HFFc6 (cell line): ENCODE measurements at regions not wholly inside any gene's neighbourhood (a gene's known extent, or its start where the extent isn't known, plus 50 kb on each side); places are given as distances from the start of the nearest gene placed in this dataset.
"Not testable (repeated sequence)": the region's sequence is repeated elsewhere in the genome, so short reads cannot be mapped to it uniquely, and the experiment has no call there.

ENCODE experiments used
- DNase-seq: peaks from one replicate; pipeline ENCODE4 v3.0.0-alpha.2; 2018
- H3K27ac Mint-ChIP-seq: 2 replicates; pipeline ENCODE4 v1.8.0; 2020; ENCODE audit warnings: mild to moderate bottlenecking, mixed read lengths
- H3K27me3 Mint-ChIP-seq: 2 replicates; pipeline ENCODE4 v1.8.0; 2021; ENCODE audit warnings: mild to moderate bottlenecking, moderate library complexity, mixed read lengths; ENCODE audit not compliant: insufficient read depth
- H3K36me3 Mint-ChIP-seq: 2 replicates; pipeline ENCODE4 v1.8.0; 2021; ENCODE audit warnings: low read depth, mixed read lengths
- H3K4me1 Mint-ChIP-seq: 2 replicates; pipeline ENCODE4 v1.8.0; 2020; ENCODE audit warnings: low read depth, mixed read lengths
- H3K4me3 Mint-ChIP-seq: 2 replicates; pipeline ENCODE4 v1.8.0; 2020; ENCODE audit warnings: mild to moderate bottlenecking, moderate library complexity, mixed read lengths
- H3K9me3 Mint-ChIP-seq: 2 replicates; pipeline ENCODE4 v1.8.0; 2020; ENCODE audit warnings: mild to moderate bottlenecking, mixed read lengths
- CTCF ChIP-seq: fragments of 200-600 bp; sonication (generic); IDR thresholded peaks from 2 replicates; pipeline ENCODE4 v1.5.0; 2021; ENCODE audit warnings: antibody characterized with exemption, mild to moderate bottlenecking

- Mint-ChIP-seq H3K4me1 (peaks cover 14% of the 10 kb centered on the region), H3K36me3 (no peaks in the 10 kb centered on the region), H3K9me3 (no peaks in the 10 kb centered on the region), H3K27me3 (no peaks in the 10 kb centered on the region), H3K27ac (no peak overlapping the region), H3K4me3 (no peak overlapping the region)
- no peak for TF ChIP-seq CTCF
- no peak for DNase-seq
These were observed 411.9 kb upstream of the CCDC54 start for GRCh38 chr3:106965307-106965706.

DNA sequence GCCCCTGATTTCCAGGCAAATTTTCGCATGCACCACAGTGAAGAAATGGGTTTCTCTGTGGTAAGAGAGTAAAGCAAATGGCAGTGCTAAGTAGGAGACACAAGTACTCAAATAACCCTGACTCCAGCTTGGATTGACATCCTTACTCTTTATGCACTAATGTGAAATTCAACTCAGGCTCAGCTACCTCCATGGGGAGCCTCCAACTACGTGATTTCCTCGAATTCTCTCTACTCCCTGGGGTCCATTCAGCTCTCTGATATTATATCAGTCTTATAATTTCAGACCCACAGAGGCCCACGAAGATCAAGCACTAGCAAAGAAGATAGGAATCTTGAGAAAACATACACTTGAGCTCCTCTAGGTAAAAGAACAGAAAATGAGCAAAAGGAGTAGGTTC is 407.6 kb upstream of the CCDC54 start:
- Mint-ChIP-seq H3K36me3 (no peaks in the 10 kb centered on the region), H3K9me3 (no peaks in the 10 kb centered on the region), H3K27ac (no peak overlapping the region)

GRCh38 chr3:106981392-106981791 is 395.8 kb upstream of the CCDC54 start:
- no peak for TF ChIP-seq CTCF
- no peak for DNase-seq
- Mint-ChIP-seq H3K9me3 (no peaks in the 10 kb centered on the region), H3K27ac (no peak overlapping the region), H3K36me3 (no peaks in the 10 kb centered on the region), H3K4me3 (no peak overlapping the region), H3K4me1 (peaks cover 8% of the 10 kb centered on the region; the same call in 1 of the 2 replicates), H3K27me3 (no peaks in the 10 kb centered on the region)

More for the DNA sequence above, 407.6 kb upstream of the CCDC54 start:
- Mint-ChIP-seq H3K27me3 (no peaks in the 10 kb centered on the region; the same call in 1 of the 2 replicates), H3K4me1 (peaks cover 18% of the 10 kb centered on the region), H3K4me3 (no peak overlapping the region)
- TF ChIP-seq CTCF = no peak
- DNase-seq = no peak

DNA sequence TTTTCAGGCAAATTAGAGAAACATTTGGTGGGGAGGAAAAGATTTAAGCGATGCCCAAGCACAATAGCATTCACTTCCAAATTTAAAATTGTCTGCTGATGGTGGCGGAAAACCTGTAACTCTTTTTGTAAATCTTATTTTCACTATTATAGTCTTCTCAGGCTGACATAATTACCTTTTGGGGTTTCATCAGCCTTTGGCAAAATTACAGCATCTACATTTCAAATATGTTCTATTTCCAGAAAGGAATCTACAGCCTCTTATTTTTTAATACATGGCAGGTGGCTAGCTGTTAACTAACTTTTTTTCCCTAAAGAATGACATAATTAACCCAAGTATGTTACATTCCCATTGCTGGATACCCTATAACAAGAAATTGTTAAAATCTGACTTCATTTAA is 391.5 kb upstream of the CCDC54 start:
- H3K4me1 Mint-ChIP-seq = peaks cover 8% of the 10 kb centered on the region; the same call in 1 of the 2 replicates
- H3K36me3 Mint-ChIP-seq = no peaks in the 10 kb centered on the region; the same call in 1 of the 2 replicates
- DNase-seq = no peak
- peaks cover 7% of the 10 kb centered on the region; the same call in 1 of the 2 replicates for H3K9me3 Mint-ChIP-seq
- no peak overlapping the region for H3K4me3 Mint-ChIP-seq
- no peaks in the 10 kb centered on the region for H3K27me3 Mint-ChIP-seq
- TF ChIP-seq CTCF = no peak
- H3K27ac Mint-ChIP-seq = no peak overlapping the region

- not testable (repeated sequence) for H3K27ac Mint-ChIP-seq, DNase-seq, H3K27me3 Mint-ChIP-seq, H3K4me3 Mint-ChIP-seq
- H3K4me1 Mint-ChIP-seq = peaks cover 51% of the 10 kb centered on the region
- H3K36me3 Mint-ChIP-seq = peaks cover 17% of the 10 kb centered on the region
- H3K9me3 Mint-ChIP-seq = peaks cover 10% of the 10 kb centered on the region
These were observed 378.2 kb upstream of the CCDC54 start for GRCh38 chr3:106998841-106999682.

DNA sequence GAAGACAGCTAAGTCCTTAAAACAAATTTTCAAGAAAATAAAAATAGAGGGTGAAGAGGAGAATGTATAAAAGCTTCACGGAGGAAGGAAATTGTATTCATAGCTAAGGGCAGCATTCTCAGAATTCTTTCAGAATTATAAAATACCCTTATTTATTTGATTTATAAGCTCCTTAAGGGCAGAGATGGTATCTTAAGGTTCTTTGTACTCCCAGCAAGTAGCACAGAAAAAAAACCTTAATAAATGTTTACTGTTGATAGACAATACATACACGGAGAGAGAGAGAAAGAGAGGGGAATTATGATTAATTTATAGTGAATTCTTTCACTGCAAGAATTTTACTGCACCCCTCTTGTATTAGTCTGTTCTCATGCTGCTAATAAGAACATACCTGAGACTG is 375.6 kb upstream of the CCDC54 start:
- peaks cover 17% of the 10 kb centered on the region for H3K36me3 Mint-ChIP-seq
- DNase-seq = peak; percentile 50
- H3K27me3 Mint-ChIP-seq = no peaks in the 10 kb centered on the region; the same call in 1 of the 2 replicates
- peak overlapping the region; percentile 51 for H3K4me3 Mint-ChIP-seq
- H3K4me1 Mint-ChIP-seq = peaks cover 37% of the 10 kb centered on the region
- no peak for TF ChIP-seq CTCF
- H3K9me3 Mint-ChIP-seq = peaks cover 10% of the 10 kb centered on the region
- peak overlapping the region; percentile 91 for H3K27ac Mint-ChIP-seq

DNA sequence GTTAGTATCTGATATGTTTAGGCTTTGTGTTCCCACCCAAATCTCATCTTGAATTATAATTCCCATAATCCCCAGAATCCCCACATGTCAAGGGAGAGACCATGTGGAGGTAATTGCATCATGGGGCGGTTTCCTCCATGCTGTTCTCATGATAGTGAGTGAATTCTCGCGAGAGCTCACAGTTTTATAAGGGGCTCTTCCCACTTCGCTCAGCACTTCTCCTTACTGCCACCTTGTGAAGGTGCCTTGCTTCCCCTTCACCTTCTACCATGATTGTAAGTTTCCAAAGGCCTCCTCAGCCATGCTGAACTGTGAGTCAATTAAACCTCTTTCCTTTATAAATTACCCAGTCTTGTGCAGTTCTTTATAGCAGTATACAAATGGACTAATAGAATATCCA is 371.9 kb upstream of the CCDC54 start:
- H3K4me1 Mint-ChIP-seq = peaks cover 23% of the 10 kb centered on the region
- not testable (repeated sequence) for H3K27me3 Mint-ChIP-seq, H3K27ac Mint-ChIP-seq, DNase-seq, H3K4me3 Mint-ChIP-seq
- peaks cover 10% of the 10 kb centered on the region for H3K9me3 Mint-ChIP-seq
- H3K36me3 Mint-ChIP-seq = peaks cover 17% of the 10 kb centered on the region
